WERI-Rb-1 (cell line): ENCODE measurements at regions not wholly inside any gene's neighbourhood (a gene's known extent, or its start where the extent isn't known, plus 50 kb on each side); places are given as distances from the start of the nearest gene placed in this dataset.

Experiments used
- DNase-seq: peaks from one replicate; pipeline ENCODE4 v3.0.0-alpha.2; 2020
- H3K27ac ChIP-seq: fragments of 250-450 bp; sonication (Bioruptor Pico); 2 replicates; pipeline ENCODE4 v1.5.1; 2020; ENCODE audit warnings: mild to moderate bottlenecking, moderate library complexity
- H3K27me3 ChIP-seq: fragments of 250-450 bp; sonication (Bioruptor Pico); 2 replicates; pipeline ENCODE4 v1.5.1; 2021; ENCODE audit warnings: mild to moderate bottlenecking, low read depth, moderate library complexity; ENCODE audit not compliant: insufficient read depth, severe bottlenecking
- H3K36me3 ChIP-seq: fragments of 250-450 bp; sonication (Bioruptor Pico); 2 replicates; pipeline ENCODE4 v1.5.1; 2020; ENCODE audit warnings: mild to moderate bottlenecking, moderate library complexity
- H3K4me3 ChIP-seq: 2 replicates; pipeline ENCODE4 v1.5.1; 2011; ENCODE audit warnings: low read depth, mild to moderate bottlenecking, control low read depth, low read length
- H3K9me3 ChIP-seq: fragments of 250-450 bp; sonication (Bioruptor Pico); 2 replicates; pipeline ENCODE4 v1.5.1; 2021; ENCODE audit warnings: mild to moderate bottlenecking, moderate library complexity; ENCODE audit not compliant: severe bottlenecking
- CTCF ChIP-seq: IDR thresholded peaks from 2 replicates; pipeline ENCODE4 v1.5.1; 2011; ENCODE audit warnings: low read depth, mild to moderate bottlenecking, control low read depth, inconsistent platforms, low read length

- Histone ChIP-seq H3K4me3 (no peak overlapping the region), H3K36me3 (no peaks in the 10 kb centered on the region), H3K27ac (no peak overlapping the region), H3K27me3 (no peaks in the 10 kb centered on the region), H3K9me3 (no peaks in the 10 kb centered on the region)
- TF ChIP-seq CTCF: no peak
- no peak for DNase-seq
Measured at GRCh38 chr10:1841759-1842158, 104.4 kb upstream of the ADARB2 start.

GRCh38 chr10:1829712-1830111 is 92.4 kb upstream of the ADARB2 start:
- no peak for DNase-seq
- no peaks in the 10 kb centered on the region for H3K27me3 ChIP-seq

GRCh38 chr10:1824928-1825327 is 87.6 kb upstream of the ADARB2 start:
- H3K36me3 ChIP-seq: no peaks in the 10 kb centered on the region
- no peaks in the 10 kb centered on the region for H3K27me3 ChIP-seq
- DNase-seq: no peak
- H3K27ac ChIP-seq: no peak overlapping the region
- H3K9me3 ChIP-seq: no peaks in the 10 kb centered on the region
- H3K4me3 ChIP-seq: no peak overlapping the region
- TF ChIP-seq CTCF: no peak

More at GRCh38 chr10:1829712-1830111, 92.4 kb upstream of the ADARB2 start:
- H3K27ac ChIP-seq: no peak overlapping the region
- no peaks in the 10 kb centered on the region for H3K36me3 ChIP-seq
- no peak for TF ChIP-seq CTCF
- no peaks in the 10 kb centered on the region for H3K9me3 ChIP-seq
- H3K4me3 ChIP-seq: no peak overlapping the region

- no peak for DNase-seq
- H3K36me3 ChIP-seq: no peaks in the 10 kb centered on the region
- no peak overlapping the region for H3K27ac ChIP-seq
- no peak overlapping the region for H3K4me3 ChIP-seq
- H3K27me3 ChIP-seq: no peaks in the 10 kb centered on the region
- H3K9me3 ChIP-seq: no peaks in the 10 kb centered on the region
- TF ChIP-seq CTCF: no peak
Measured at GRCh38 chr10:1814556-1814955, 77.2 kb upstream of the ADARB2 start.

- Histone ChIP-seq H3K4me3 (no peak overlapping the region), H3K36me3 (no peaks in the 10 kb centered on the region)
- DNase-seq: no peak
Measured at GRCh38 chr10:1809139-1809741, 71.9 kb upstream of the ADARB2 start.

More at GRCh38 chr10:1809139-1809741, 71.9 kb upstream of the ADARB2 start:
- no peak for TF ChIP-seq CTCF
- Histone ChIP-seq H3K9me3 (no peaks in the 10 kb centered on the region), H3K27ac (no peak overlapping the region), H3K27me3 (peaks cover 2% of the 10 kb centered on the region)
